Retinal pigment epithelial cell (primary cell): ENCODE measurements at regions not wholly inside any gene's neighbourhood (a gene's known extent, or its start where the extent isn't known, plus 50 kb on each side); places are given as distances from the start of the nearest gene placed in this dataset.
"Not testable (repeated sequence)": the region's sequence is repeated elsewhere in the genome, so short reads cannot be mapped to it uniquely, and the experiment has no call there.

ENCODE experiments used
- DNase-seq: peaks from one replicate; pipeline ENCODE4 v3.0.0-alpha.2; 2010; ENCODE audit warnings: low read depth
- H3K4me3 ChIP-seq: 2 replicates; pipeline ENCODE4 v1.5.1; 2011; ENCODE audit warnings: mild to moderate bottlenecking, low read length, control low read depth, moderate library complexity
- TF ChIP-seq, protein P1 (sequence below): conservative IDR thresholded peaks from 2 replicates; pipeline ENCODE4 v1.5.1; 2011; ENCODE audit warnings: low read depth, low read length, control low read depth, inconsistent platforms

DNA sequence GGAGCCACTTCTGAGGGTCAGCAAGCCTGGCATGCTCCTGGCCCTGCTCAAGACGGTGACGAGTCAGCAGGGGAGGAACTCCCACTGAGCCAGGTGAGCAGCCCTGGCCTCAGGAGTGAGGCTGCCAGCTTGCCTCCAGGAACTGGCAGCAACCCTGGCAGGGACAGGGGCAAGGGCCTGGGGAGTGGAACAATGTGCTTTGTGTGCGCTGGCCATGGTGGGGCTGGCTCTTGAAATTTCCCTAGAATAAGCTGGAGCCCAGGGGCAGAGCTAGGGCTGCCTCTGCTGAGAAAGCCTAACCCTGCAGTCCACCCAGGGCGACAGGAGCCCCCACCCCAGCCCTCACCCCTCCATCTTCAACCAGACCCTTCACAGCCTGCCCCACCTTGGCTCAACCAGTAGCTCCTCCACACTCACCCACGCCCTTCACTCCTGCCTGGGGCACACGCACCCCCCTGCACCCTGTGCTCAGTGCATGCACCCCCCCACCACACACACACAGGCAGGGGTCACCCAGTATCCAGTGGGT is 88.0 kb downstream of the MRPL14 start:
- no peak overlapping the region for H3K4me3 ChIP-seq
- TF ChIP-seq, protein P1, sequence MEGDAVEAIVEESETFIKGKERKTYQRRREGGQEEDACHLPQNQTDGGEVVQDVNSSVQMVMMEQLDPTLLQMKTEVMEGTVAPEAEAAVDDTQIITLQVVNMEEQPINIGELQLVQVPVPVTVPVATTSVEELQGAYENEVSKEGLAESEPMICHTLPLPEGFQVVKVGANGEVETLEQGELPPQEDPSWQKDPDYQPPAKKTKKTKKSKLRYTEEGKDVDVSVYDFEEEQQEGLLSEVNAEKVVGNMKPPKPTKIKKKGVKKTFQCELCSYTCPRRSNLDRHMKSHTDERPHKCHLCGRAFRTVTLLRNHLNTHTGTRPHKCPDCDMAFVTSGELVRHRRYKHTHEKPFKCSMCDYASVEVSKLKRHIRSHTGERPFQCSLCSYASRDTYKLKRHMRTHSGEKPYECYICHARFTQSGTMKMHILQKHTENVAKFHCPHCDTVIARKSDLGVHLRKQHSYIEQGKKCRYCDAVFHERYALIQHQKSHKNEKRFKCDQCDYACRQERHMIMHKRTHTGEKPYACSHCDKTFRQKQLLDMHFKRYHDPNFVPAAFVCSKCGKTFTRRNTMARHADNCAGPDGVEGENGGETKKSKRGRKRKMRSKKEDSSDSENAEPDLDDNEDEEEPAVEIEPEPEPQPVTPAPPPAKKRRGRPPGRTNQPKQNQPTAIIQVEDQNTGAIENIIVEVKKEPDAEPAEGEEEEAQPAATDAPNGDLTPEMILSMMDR, result no peak
- no peak for DNase-seq

DNA sequence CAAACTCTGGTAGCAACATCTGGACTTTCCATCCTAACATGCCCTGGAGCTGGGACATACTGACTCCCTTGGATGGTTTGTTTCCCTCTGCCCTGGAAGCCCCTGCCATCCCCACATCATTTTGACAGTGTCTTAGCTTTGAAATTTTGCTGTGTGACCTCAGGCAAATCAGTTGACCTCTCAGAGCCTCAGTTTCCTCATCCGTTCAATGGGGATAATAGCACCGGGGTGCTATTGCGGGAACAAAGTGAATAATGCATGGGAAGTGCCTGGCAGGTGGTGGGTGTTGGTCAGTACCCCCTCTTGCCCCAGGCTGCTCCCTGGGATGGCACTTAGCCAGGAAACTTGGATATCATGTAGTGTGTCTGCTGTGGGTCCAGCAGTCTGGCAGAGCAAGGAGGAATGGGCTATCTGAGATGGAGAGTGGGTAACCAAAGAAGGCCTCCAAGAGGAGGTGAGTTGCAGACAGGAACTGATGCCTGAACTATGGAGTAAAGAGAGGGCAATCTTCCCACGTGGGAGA is 88.6 kb downstream of the MRPL14 start:
- DNase-seq, result no peak
- no peak overlapping the region for H3K4me3 ChIP-seq

DNA sequence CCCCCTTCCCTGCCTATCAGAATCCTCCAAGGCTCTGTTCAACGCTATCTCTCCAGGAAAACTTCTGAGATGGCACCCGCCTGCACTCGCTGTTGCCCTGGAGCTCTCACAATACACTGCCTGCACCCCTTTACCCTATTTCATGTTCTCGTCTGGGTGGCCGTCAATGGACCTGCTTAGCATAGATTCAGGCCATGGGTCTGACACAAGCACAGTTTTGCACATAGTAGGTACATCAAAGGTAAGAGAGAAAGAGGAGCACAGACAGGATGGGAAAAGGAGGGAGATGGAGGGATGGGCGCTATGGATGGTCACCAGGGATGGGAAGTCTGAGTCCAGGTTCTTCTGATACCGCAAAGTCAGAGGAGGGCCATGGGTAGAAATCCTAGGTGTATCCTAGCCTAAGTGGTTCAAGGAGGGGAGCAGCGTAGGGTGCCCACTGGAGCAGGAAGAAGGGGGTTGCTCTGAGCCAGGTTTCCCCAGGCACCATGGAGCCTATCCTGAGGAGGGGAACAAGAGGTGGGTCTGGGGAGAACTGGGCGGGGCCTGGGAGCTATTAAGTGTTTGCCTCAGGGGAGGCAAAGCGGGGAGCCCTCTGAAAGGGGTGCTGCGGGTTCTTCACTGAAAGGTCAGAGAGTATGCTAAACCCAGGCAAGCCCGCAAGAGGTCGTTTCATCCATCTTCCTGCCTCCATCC is 89.3 kb downstream of the MRPL14 start:
- H3K4me3 ChIP-seq, result no peak overlapping the region
- TF ChIP-seq, protein P1, result no peak
- DNase-seq, result no peak

More for the DNA sequence above, 88.6 kb downstream of the MRPL14 start:
- TF ChIP-seq, protein P1, result no peak

DNA sequence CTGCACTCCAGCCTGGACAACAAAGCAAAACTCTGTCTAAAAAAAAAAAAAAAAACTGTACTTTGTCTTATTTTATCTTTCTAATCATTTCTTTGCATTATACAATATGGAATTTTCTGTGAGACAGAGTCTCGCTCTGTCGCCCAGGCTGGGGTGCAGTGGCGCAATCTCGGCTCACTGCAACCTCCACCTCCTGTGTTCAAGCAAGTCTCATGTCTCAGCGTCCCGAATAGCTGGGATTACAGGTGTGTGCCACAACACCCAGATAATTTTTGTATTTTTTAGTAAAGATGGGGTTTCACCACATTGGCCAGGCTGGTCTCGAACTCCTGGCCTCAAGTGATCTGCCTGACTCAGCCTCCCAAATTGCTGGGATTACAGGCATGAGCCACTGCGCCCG is 90.0 kb downstream of the MRPL14 start:
- H3K4me3 ChIP-seq, DNase-seq: not testable (repeated sequence)

DNA sequence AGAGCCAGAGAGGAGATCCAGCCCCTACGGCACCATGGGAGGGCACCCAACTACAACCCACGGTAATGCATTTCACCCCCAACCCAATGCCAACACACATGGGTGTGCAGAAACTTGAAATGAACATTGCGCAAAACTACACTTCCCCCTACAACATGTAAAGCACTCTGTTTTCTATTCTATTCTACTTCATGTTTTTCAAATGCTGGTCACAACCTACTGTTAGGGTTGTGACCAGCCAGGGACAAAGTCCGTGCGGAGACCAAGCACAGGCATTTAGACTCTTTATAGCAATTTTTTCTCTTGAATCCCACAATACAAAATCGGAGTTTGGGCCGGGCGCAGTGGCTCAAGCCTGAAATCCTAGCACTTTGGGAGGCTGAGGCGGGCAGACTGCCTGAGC is 90.6 kb downstream of the MRPL14 start:
- DNase-seq, result no peak
- H3K4me3 ChIP-seq, result no peak overlapping the region
- TF ChIP-seq, protein P1, result no peak

DNA sequence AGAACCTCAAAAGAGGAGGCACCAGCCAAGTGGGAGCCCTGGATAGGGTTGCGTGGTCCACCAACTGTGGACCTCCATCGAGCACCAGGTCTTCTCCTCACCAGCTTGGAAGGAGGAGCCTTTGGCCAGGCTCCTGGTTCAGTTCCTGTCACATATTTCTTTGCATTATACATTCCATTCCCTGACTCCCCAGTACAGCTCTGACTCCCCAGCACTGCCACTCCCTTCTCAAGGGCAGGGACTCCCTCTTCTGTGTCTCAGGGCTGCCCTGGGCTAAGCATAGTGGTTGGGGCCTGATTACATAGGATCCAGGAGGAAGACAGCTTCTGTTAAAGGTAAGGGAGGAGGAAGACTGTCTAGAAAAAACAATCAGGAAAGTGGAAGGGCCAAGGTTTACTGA is 91.1 kb downstream of the MRPL14 start:
- H3K4me3 ChIP-seq, result no peak overlapping the region
- DNase-seq, result no peak
- TF ChIP-seq, protein P1, result no peak

DNA sequence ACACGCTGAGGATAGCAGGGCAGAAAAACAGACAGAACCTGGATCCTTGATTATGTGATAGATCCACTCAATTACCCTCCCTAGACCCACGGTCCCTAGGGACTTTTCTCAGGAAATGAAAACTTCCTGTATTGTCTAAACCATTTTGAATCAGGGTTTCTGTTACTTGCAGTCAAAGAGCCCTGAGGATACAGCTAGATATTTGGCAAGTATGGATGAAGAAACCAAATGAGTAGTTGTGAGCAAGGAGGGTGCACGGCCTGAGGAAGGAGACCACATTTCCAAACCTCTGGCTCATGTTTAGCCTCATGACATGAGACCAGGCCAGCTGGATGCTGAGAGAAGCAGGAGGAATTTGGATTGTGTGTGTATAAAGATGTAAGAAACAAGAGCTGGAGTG is 91.6 kb downstream of the MRPL14 start:
- no peak overlapping the region for H3K4me3 ChIP-seq
- DNase-seq, result no peak
- TF ChIP-seq, protein P1, result no peak
